SU-DHL-6 (cell line): ENCODE measurements at regions not wholly inside any gene's neighbourhood (a gene's known extent, or its start where the extent isn't known, plus 50 kb on each side); places are given as distances from the start of the nearest gene placed in this dataset.

Experiments
- H2AFZ ChIP-seq: fragments of 200-600 bp; sonication (generic); 2 replicates; pipeline ENCODE4 v1.6.1; 2014; ENCODE audit warnings: low read depth, mild to moderate bottlenecking, moderate library complexity, mixed read lengths, antibody characterized with exemption, low read length; ENCODE audit not compliant: severe bottlenecking
- H3F3A ChIP-seq: fragments of 200-600 bp; shearing (Covaris generic); 2 replicates; pipeline ENCODE4 v1.6.0; 2016; ENCODE audit warnings: antibody characterized with exemption, mild to moderate bottlenecking; ENCODE audit not compliant: insufficient read depth
- H3K27ac ChIP-seq: fragments of 200-600 bp; sonication (generic); 2 replicates; pipeline ENCODE4 v1.5.1; 2016; ENCODE audit warnings: low read depth, mild to moderate bottlenecking, low read length, moderate library complexity, mixed read lengths
- H3K27me3 ChIP-seq: fragments of 200-600 bp; sonication (generic), shearing (Covaris generic); 2 replicates; pipeline ENCODE4 v1.6.0; 2014; ENCODE audit warnings: mild to moderate bottlenecking, low read length
- H3K36me3 ChIP-seq: fragments of 200-600 bp; sonication (generic); 2 replicates; pipeline ENCODE4 v1.6.1; 2014; ENCODE audit warnings: mild to moderate bottlenecking, low read length, mixed read lengths
- H3K4me2 ChIP-seq: fragments of 300-600, 200-600 bp; shearing (Covaris generic), sonication (generic); 2 replicates; pipeline ENCODE4 v1.6.0; 2014; ENCODE audit warnings: low read length, low read depth, mild to moderate bottlenecking; ENCODE audit not compliant: poor library complexity, severe bottlenecking
- H3K4me3 ChIP-seq: fragments of 200-600 bp; sonication (generic); 2 replicates; pipeline ENCODE4 v1.5.1; 2014; ENCODE audit warnings: antibody characterized with exemption, low read length, mild to moderate bottlenecking, mixed read lengths; ENCODE audit not compliant: insufficient read depth, poor library complexity, severe bottlenecking
- H3K79me2 ChIP-seq: fragments of 200-600 bp; sonication (generic); 2 replicates; pipeline ENCODE4 v1.6.1; 2014; ENCODE audit warnings: mild to moderate bottlenecking, low read length, moderate library complexity; ENCODE audit not compliant: insufficient read depth
- H3K9ac ChIP-seq: fragments of 200-600 bp; sonication (generic); 2 replicates; pipeline ENCODE4 v1.7.0; 2014; ENCODE audit warnings: mild to moderate bottlenecking, low read length
- H3K9me2 ChIP-seq: fragments of 200-600 bp; sonication (generic); replicated peaks from 2 replicates; pipeline ENCODE4 v1.6.1; 2014; ENCODE audit warnings: low read length; ENCODE audit not compliant: insufficient read depth
- H3K9me3 ChIP-seq: fragments of 200-600 bp; sonication (generic); 2 replicates; pipeline ENCODE4 v1.6.1; 2014; ENCODE audit warnings: low read length, mixed read lengths; ENCODE audit not compliant: insufficient read depth
- H4K20me1 ChIP-seq: fragments of 200-600 bp; sonication (generic); 2 replicates; pipeline ENCODE4 v1.6.1; 2014; ENCODE audit warnings: low read depth, mild to moderate bottlenecking, antibody characterized with exemption, low read length, moderate library complexity, mixed read lengths
- EZH2phosphoT487 ChIP-seq: fragments of 200-600 bp; sonication (generic), shearing (Covaris generic); conservative IDR thresholded peaks from 2 replicates; pipeline ENCODE4 v1.6.1; 2018; ENCODE audit warnings: mild to moderate bottlenecking, antibody characterized with exemption, low read length, moderate library complexity, mixed read lengths
- TF ChIP-seq, protein P1 (sequence below): fragments of 200-600 bp; sonication (generic); IDR thresholded peaks from one replicate; pipeline ENCODE4 v1.5.1; 2017; ENCODE audit warnings: antibody characterized with exemption, mild to moderate bottlenecking, low read length, moderate library complexity; ENCODE audit not compliant: insufficient read depth, poor library complexity, severe bottlenecking

DNA sequence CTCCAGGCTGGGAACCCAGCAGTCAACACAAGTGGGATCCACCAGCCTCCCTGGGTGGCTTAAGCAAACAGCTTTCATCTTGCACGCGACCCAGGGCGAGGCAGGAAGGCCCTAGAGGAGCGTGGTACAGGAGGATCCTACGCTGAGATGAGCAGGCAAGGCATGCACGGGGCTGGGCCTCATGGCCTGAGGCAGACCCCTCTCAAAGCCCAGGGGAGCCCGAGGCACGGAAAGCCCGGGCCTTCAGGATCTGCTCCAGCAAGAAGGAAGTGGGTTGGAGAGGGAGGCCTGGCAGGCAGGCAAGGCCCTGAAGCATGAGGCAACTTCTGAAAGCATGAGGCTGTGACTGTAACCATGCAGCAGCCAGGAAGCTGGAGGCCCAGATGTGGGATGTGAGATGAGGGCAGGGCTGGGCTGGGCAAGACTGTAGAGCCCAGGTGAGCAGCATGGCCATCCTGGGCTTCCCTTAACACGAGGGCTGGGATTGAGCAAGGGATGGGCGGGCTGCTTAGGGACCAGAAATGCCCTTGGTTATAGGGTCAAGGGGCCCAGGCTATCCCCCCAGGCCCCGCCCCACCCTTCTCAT, 338.7 kb downstream of the C16orf95 start:
- Histone ChIP-seq H4K20me1 (no peaks in the 10 kb centered on the region), H3K27ac (no peak overlapping the region), H3K79me2 (no peaks in the 10 kb centered on the region), H3K27me3 (no peaks in the 10 kb centered on the region), H3K9ac (no peak overlapping the region), H3K9me3 (no peaks in the 10 kb centered on the region), H3K4me3 (no peak overlapping the region), H2AFZ (no peak overlapping the region), H3K4me2 (no peak overlapping the region), H3K36me3 (no peaks in the 10 kb centered on the region), H3F3A (no peaks in the 10 kb centered on the region), H3K9me2 (no peaks in the 10 kb centered on the region)
- no peak for TF ChIP-seq EZH2phosphoT487
- TF ChIP-seq, protein P1, sequence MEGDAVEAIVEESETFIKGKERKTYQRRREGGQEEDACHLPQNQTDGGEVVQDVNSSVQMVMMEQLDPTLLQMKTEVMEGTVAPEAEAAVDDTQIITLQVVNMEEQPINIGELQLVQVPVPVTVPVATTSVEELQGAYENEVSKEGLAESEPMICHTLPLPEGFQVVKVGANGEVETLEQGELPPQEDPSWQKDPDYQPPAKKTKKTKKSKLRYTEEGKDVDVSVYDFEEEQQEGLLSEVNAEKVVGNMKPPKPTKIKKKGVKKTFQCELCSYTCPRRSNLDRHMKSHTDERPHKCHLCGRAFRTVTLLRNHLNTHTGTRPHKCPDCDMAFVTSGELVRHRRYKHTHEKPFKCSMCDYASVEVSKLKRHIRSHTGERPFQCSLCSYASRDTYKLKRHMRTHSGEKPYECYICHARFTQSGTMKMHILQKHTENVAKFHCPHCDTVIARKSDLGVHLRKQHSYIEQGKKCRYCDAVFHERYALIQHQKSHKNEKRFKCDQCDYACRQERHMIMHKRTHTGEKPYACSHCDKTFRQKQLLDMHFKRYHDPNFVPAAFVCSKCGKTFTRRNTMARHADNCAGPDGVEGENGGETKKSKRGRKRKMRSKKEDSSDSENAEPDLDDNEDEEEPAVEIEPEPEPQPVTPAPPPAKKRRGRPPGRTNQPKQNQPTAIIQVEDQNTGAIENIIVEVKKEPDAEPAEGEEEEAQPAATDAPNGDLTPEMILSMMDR = no peak

DNA sequence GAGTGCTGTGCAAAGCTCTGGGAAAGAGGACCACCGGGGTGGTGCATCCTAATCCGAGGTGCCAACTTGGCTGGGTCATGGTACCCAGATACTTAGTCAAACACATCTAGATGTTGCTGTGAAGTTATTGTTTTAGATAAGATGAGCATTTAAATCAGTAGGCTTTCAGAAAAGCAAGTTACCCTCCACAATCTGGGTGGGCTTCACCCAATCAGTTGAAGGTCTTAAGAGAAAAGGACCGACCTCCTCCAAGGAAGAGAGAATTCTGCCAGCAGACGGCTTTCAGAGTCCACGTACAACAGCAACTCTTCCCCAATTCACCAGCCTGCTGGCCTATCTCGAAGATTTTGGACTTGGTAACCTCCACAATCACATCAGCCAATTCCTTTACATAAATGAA, 338.1 kb downstream of the C16orf95 start:
- TF ChIP-seq, protein P1 = no peak
- TF ChIP-seq EZH2phosphoT487 = no peak
- Histone ChIP-seq H3K9ac (no peak overlapping the region), H4K20me1 (no peaks in the 10 kb centered on the region), H3K9me2 (no peaks in the 10 kb centered on the region), H3K4me2 (no peak overlapping the region), H2AFZ (no peak overlapping the region), H3K27me3 (no peaks in the 10 kb centered on the region), H3K27ac (no peak overlapping the region), H3F3A (no peaks in the 10 kb centered on the region), H3K4me3 (no peak overlapping the region), H3K9me3 (no peaks in the 10 kb centered on the region), H3K36me3 (no peaks in the 10 kb centered on the region), H3K79me2 (no peaks in the 10 kb centered on the region)

DNA sequence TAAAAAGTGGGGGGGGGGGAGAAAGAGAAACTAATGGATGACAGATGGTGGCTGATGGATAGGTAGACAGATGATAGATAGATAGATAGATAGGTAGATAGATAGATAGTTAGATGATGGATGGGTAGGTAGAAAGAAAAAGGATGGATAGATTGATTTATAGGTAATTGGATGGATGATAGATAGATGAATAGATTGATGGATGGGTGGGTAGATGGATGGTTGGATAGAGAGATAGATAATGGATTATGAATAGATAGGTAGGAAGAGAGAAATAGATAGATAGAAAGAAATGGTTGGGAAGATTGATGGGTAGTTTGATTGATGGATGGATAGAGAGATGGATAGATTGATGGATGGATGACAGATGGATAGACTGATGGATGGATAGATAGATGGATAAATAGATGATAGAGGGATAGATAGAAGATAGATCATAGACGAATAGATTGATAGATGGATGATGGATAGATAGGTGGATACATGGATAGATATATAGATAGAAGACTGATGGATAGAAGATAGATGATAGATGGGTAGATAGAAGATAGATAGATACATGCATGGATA, 337.1 kb downstream of the C16orf95 start:
- Histone ChIP-seq H3K9ac (no peak overlapping the region), H3K9me2 (no peaks in the 10 kb centered on the region), H3K9me3 (no peaks in the 10 kb centered on the region), H3K27me3 (no peaks in the 10 kb centered on the region), H3K4me2 (no peak overlapping the region), H3K36me3 (no peaks in the 10 kb centered on the region), H3K79me2 (no peaks in the 10 kb centered on the region), H3K27ac (no peak overlapping the region), H4K20me1 (no peaks in the 10 kb centered on the region), H3K4me3 (no peak overlapping the region), H3F3A (no peaks in the 10 kb centered on the region), H2AFZ (no peak overlapping the region)
- TF ChIP-seq EZH2phosphoT487 = no peak
- TF ChIP-seq, protein P1 = no peak
